Panc1 (cell line): ENCODE measurements at regions not wholly inside any gene's neighbourhood (a gene's known extent, or its start where the extent isn't known, plus 50 kb on each side); places are given as distances from the start of the nearest gene placed in this dataset.

ENCODE experiments used
- POLR2AphosphoS5 ChIP-seq: IDR thresholded peaks from 2 replicates; pipeline ENCODE4 v1.6.1; 2012; ENCODE audit warnings: mild to moderate bottlenecking, low read depth, low read length, moderate library complexity
- SIN3A ChIP-seq: IDR thresholded peaks from 2 replicates; pipeline ENCODE4 v1.6.1; 2012; ENCODE audit warnings: low read depth, mild to moderate bottlenecking, low read length, moderate library complexity, borderline replicate concordance; ENCODE audit not compliant: insufficient read depth
- TCF7L2 ChIP-seq: IDR thresholded peaks from 2 replicates; pipeline ENCODE4 v1.6.1; 2011; ENCODE audit warnings: mild to moderate bottlenecking, low read depth, low read length, inconsistent platforms
- TF ChIP-seq, protein P1 (sequence below): fragments of 450-650 bp; IDR thresholded peaks from 2 replicates; pipeline ENCODE4 v1.5.1; 2017; ENCODE audit warnings: mild to moderate bottlenecking
- TF ChIP-seq, protein P2 (sequence below), 2 experiments: IDR thresholded peaks; 2 replicates each; pipeline ENCODE4 v1.6.1; 2011 to 2012; ENCODE audit warnings: low read depth in 2 of 2, control low read depth in 1 of 2, low read length in 1 of 2, mild to moderate bottlenecking in 1 of 2, moderate library complexity in 1 of 2; ENCODE audit not compliant: insufficient read depth in 1 of 2

DNA sequence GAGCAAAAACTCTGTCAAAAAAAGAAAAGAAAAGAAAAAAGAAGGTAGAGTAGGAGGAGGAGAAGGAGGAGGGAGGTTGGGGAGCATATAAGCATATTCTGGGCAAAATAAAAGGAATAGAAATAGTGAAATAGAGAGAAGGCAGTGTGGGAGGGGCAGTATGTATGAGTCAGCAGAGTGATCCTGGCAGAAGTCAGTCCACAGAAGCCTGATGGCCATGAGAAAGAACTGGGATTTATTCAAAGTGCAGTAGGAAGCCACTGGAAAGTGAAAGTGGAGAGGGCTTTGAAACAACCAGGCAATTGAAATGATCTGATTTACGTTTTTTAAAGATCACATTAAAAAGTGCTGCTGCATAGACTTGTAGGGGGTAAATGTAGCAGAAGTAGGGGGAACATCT, 368.6 kb upstream of the USP15 start:
- TF ChIP-seq, protein P1, sequence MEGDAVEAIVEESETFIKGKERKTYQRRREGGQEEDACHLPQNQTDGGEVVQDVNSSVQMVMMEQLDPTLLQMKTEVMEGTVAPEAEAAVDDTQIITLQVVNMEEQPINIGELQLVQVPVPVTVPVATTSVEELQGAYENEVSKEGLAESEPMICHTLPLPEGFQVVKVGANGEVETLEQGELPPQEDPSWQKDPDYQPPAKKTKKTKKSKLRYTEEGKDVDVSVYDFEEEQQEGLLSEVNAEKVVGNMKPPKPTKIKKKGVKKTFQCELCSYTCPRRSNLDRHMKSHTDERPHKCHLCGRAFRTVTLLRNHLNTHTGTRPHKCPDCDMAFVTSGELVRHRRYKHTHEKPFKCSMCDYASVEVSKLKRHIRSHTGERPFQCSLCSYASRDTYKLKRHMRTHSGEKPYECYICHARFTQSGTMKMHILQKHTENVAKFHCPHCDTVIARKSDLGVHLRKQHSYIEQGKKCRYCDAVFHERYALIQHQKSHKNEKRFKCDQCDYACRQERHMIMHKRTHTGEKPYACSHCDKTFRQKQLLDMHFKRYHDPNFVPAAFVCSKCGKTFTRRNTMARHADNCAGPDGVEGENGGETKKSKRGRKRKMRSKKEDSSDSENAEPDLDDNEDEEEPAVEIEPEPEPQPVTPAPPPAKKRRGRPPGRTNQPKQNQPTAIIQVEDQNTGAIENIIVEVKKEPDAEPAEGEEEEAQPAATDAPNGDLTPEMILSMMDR = no peak
- TF ChIP-seq POLR2AphosphoS5 = no peak
- TF ChIP-seq SIN3A = no peak
- TF ChIP-seq TCF7L2 = no peak
- TF ChIP-seq, protein P2, sequence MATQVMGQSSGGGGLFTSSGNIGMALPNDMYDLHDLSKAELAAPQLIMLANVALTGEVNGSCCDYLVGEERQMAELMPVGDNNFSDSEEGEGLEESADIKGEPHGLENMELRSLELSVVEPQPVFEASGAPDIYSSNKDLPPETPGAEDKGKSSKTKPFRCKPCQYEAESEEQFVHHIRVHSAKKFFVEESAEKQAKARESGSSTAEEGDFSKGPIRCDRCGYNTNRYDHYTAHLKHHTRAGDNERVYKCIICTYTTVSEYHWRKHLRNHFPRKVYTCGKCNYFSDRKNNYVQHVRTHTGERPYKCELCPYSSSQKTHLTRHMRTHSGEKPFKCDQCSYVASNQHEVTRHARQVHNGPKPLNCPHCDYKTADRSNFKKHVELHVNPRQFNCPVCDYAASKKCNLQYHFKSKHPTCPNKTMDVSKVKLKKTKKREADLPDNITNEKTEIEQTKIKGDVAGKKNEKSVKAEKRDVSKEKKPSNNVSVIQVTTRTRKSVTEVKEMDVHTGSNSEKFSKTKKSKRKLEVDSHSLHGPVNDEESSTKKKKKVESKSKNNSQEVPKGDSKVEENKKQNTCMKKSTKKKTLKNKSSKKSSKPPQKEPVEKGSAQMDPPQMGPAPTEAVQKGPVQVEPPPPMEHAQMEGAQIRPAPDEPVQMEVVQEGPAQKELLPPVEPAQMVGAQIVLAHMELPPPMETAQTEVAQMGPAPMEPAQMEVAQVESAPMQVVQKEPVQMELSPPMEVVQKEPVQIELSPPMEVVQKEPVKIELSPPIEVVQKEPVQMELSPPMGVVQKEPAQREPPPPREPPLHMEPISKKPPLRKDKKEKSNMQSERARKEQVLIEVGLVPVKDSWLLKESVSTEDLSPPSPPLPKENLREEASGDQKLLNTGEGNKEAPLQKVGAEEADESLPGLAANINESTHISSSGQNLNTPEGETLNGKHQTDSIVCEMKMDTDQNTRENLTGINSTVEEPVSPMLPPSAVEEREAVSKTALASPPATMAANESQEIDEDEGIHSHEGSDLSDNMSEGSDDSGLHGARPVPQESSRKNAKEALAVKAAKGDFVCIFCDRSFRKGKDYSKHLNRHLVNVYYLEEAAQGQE (IDR thresholded peaks at IDR 0.05; ENCODE audit: insufficient read depth in 1 of 2, low read depth in 2 of 2, low read length in 1 of 2) = no peak
